NCI-H345 treated with DMSO at 0.1 percent for 48 hours (cell line): ENCODE measurements at regions not wholly inside any gene's neighbourhood (a gene's known extent, or its start where the extent isn't known, plus 50 kb on each side); places are given as distances from the start of the nearest gene placed in this dataset.

ENCODE experiments used
- DNase-seq: peaks from one replicate; lab custom pipeline; 2025; ENCODE audit not compliant: unreplicated experiment; lab: John Stamatoyannopoulos, UW

- DNase-seq, result no peak
Measured at GRCh38 chr1:201742955-201743805, 85.8 kb upstream of the IPO9 start.

- DNase-seq, result no peak
Measured at GRCh38 chr1:201745023-201745422, 83.9 kb upstream of the IPO9 start.

GRCh38 chr1:201746156-201746555, 82.8 kb upstream of the IPO9 start:
- DNase-seq, result no peak

GRCh38 chr1:201747261-201747660, 81.7 kb upstream of the IPO9 start:
- DNase-seq, result no peak

- no peak for DNase-seq
Measured at GRCh38 chr1:201748335-201748734, 80.6 kb upstream of the IPO9 start.

- no peak for DNase-seq
Measured at GRCh38 chr1:201749059-201749690, 79.8 kb upstream of the IPO9 start.

GRCh38 chr1:201750120-201750519, 78.8 kb upstream of the IPO9 start:
- no peak for DNase-seq

GRCh38 chr1:201750934-201751333, 78.0 kb upstream of the IPO9 start:
- no peak for DNase-seq

GRCh38 chr1:201751872-201752271, 77.1 kb upstream of the IPO9 start:
- DNase-seq, result no peak

GRCh38 chr1:201752333-201752732, 76.6 kb upstream of the IPO9 start:
- no peak for DNase-seq

GRCh38 chr1:201753492-201753891, 75.5 kb upstream of the IPO9 start:
- DNase-seq, result no peak

- DNase-seq, result no peak
Measured at GRCh38 chr1:201754353-201754752, 74.6 kb upstream of the IPO9 start.

- no peak for DNase-seq
Measured at GRCh38 chr1:201755200-201755599, 73.8 kb upstream of the IPO9 start.

- DNase-seq, result no peak
Measured at GRCh38 chr1:201756406-201756805, 72.6 kb upstream of the IPO9 start.

- DNase-seq, result peak; percentile 78
Measured at GRCh38 chr1:201758499-201759050, 70.4 kb upstream of the IPO9 start.

GRCh38 chr1:201759194-201759815, 69.7 kb upstream of the IPO9 start:
- DNase-seq, result no peak

GRCh38 chr1:201760516-201760915, 68.4 kb upstream of the IPO9 start:
- DNase-seq, result no peak

GRCh38 chr1:201761178-201761577, 67.8 kb upstream of the IPO9 start:
- no peak for DNase-seq

- DNase-seq, result no peak
Measured at GRCh38 chr1:201761871-201762270, 67.1 kb upstream of the IPO9 start.

GRCh38 chr1:201762381-201762780, 66.6 kb upstream of the IPO9 start:
- DNase-seq, result no peak

GRCh38 chr1:201763455-201764140, 65.4 kb upstream of the IPO9 start:
- no peak for DNase-seq
